HepG2 (cell line): ENCODE measurements at regions not wholly inside any gene's neighbourhood (a gene's known extent, or its start where the extent isn't known, plus 50 kb on each side); places are given as distances from the start of the nearest gene placed in this dataset.

ENCODE experiments used
- ATAC-seq: fragments of 200-7000 bp; cut with Tn5 transposase; 3 replicates; pipeline ENCODE4 v1.9.1; 2020; ENCODE audit warnings: mild to moderate bottlenecking, moderate library complexity
- BruUV-seq: library from RNA; stranded (reverse); fragments of 400-500 nt; replicated peaks from 2 replicates; lab custom pipeline; 2021; lab: Mats Ljungman, UMichigan
- CTCF ChIA-PET: fragments of 300-600 bp; formaldehyde crosslinking; extraction: SDS; loops from one replicate; lab custom pipeline; 2021; ENCODE audit warnings: low total read pairs, inconsistent platforms, low intra/inter-chr PET ratio; lab: Yijun Ruan, JAX
- POLR2A ChIA-PET: fragments of 350-600 bp; sonication (Branson Sonifier 250); formaldehyde crosslinking; loops from one replicate; lab custom pipeline; 2020; ENCODE audit warnings: antibody characterized with exemption, inconsistent platforms; lab: Yijun Ruan, JAX
- DNase-seq: peaks from one replicate; pipeline ENCODE4 v3.0.0-alpha.2; 2015; ENCODE audit warnings: low spot score
- FAIRE-seq: peaks from 3 replicates; lab custom pipeline; 2011; peaks lifted over from hg19 to GRCh38; lab: Jason Lieb, UNC
- H2AFZ ChIP-seq: one replicate; pipeline ENCODE4 v1.6.1; 2011; ENCODE audit warnings: low read length, inconsistent platforms
- H3K27ac ChIP-seq: fragments of 300-600 bp; 3 replicates; pipeline ENCODE4 v1.8.0; 2011; ENCODE audit warnings: mixed run types, mild to moderate bottlenecking, mixed read lengths, low read length, inconsistent platforms; ENCODE audit not compliant: insufficient read depth; ENCODE audit errors: extremely low read length
- H3K27me3 ChIP-seq, 2 experiments: fragments of 200-600 bp in 1 of 2; 2 replicates in 1 of 2; 3 replicates in 1 of 2; pipeline versions ENCODE4 v1.6.0 to v1.8.0; 2011; ENCODE audit warnings: low read length in 2 of 2, mild to moderate bottlenecking in 2 of 2, moderate library complexity in 2 of 2, inconsistent platforms in 1 of 2; ENCODE audit not compliant: insufficient read depth in 2 of 2, control insufficient read depth in 1 of 2
- H3K36me3 ChIP-seq, 2 experiments: fragments of 200-600 bp in 1 of 2; replicated peaks in 1 of 2; 2 replicates in 1 of 2; 3 replicates in 1 of 2; pipeline versions ENCODE4 v1.5.1 to v1.8.0; 2011; ENCODE audit warnings: low read length in 2 of 2, inconsistent platforms in 1 of 2; ENCODE audit not compliant: insufficient read depth in 2 of 2, control insufficient read depth in 1 of 2
- H3K4me1 ChIP-seq: 2 replicates; pipeline ENCODE4 v1.5.1; 2012; ENCODE audit warnings: low read length, inconsistent platforms; ENCODE audit not compliant: insufficient read depth
- H3K4me2 ChIP-seq: 2 replicates; pipeline ENCODE4 v1.6.0; 2011; ENCODE audit warnings: low read depth, low read length, inconsistent platforms
- H3K4me3 ChIP-seq, 3 experiments: fragments of 200-600 bp in 1 of 3; sonication (generic), shearing (Covaris generic) in 1 of 3; replicated peaks in 1 of 3; 2 replicates each; pipeline ENCODE4 v1.5.1; 2011 to 2016; ENCODE audit warnings: low read length in 3 of 3, inconsistent platforms in 2 of 3, low read depth in 2 of 3, mild to moderate bottlenecking in 2 of 3, control low read depth in 1 of 3, mixed read lengths in 1 of 3; ENCODE audit not compliant: insufficient read depth in 1 of 3
- H3K79me2 ChIP-seq: one replicate; pipeline ENCODE4 v1.6.1; 2011; ENCODE audit warnings: low read length, inconsistent platforms; ENCODE audit not compliant: insufficient read depth
- H3K9ac ChIP-seq: 2 replicates; pipeline ENCODE4 v1.6.0; 2011; ENCODE audit warnings: mild to moderate bottlenecking, low read depth, low read length, inconsistent platforms; ENCODE audit not compliant: insufficient read depth
- H3K9me3 ChIP-seq: 2 replicates; pipeline ENCODE4 v1.5.1; 2012; ENCODE audit warnings: mild to moderate bottlenecking, low read length
- H4K20me1 ChIP-seq: 2 replicates; pipeline ENCODE4 v1.6.0; 2011; ENCODE audit warnings: inconsistent platforms, mild to moderate bottlenecking, low read length, moderate library complexity; ENCODE audit not compliant: insufficient read depth
- ATF7-NPFF ChIP-seq: sonication (generic); formaldehyde crosslinking; IDR thresholded peaks from 2 replicates; pipeline ENCODE4 v1.8.1; 2023; ENCODE audit warnings: mild to moderate bottlenecking, low read depth, missing genetic modification reagents, moderate library complexity
- BRD4 ChIP-seq: sonication (generic); formaldehyde crosslinking; IDR thresholded peaks from 2 replicates; pipeline ENCODE4 v1.4.0; 2020; ENCODE audit warnings: missing genetic modification reagents
- DRAP1 ChIP-seq: IDR thresholded peaks from 2 replicates; pipeline ENCODE4 v1.6.1; 2016; ENCODE audit warnings: missing genetic modification reagents, missing compliant biosample characterization
- EP300 ChIP-seq, 3 experiments: sonication (generic) in 1 of 3; formaldehyde crosslinking in 1 of 3; IDR thresholded peaks; 2 replicates each; pipeline versions ENCODE4 v1.5.1 to v1.6.1; 2011 to 2020; ENCODE audit warnings: low read depth in 2 of 3, low read length in 2 of 3, borderline replicate concordance in 1 of 3, improper control_type of control experiment in 1 of 3, mild to moderate bottlenecking in 1 of 3, missing genetic modification reagents in 1 of 3, moderate library complexity in 1 of 3
- KAT2B ChIP-seq: fragments of 150-350 bp; IDR thresholded peaks from 2 replicates; pipeline ENCODE4 v1.6.1; 2014; ENCODE audit warnings: low read depth, low read length, borderline replicate concordance
- NCOA5 ChIP-seq: sonication (generic); formaldehyde crosslinking; IDR thresholded peaks from 2 replicates; pipeline ENCODE4 v1.4.0; 2020; ENCODE audit warnings: missing genetic modification reagents
- NFE2L1 ChIP-seq: sonication (generic); formaldehyde crosslinking; IDR thresholded peaks from 2 replicates; pipeline ENCODE4 v1.4.0; 2020; ENCODE audit warnings: missing genetic modification reagents, mild to moderate bottlenecking, borderline replicate concordance
- NR0B2 ChIP-seq: sonication (generic); formaldehyde crosslinking; IDR thresholded peaks from 2 replicates; pipeline ENCODE4 v1.4.0; 2020; ENCODE audit warnings: mild to moderate bottlenecking, missing genetic modification reagents
- PHB2 ChIP-seq: fragments of 450-650 bp; IDR thresholded peaks from 2 replicates; pipeline ENCODE4 v1.6.1; 2018; ENCODE audit not compliant: partially characterized antibody
- PITX1 ChIP-seq: sonication (generic); formaldehyde crosslinking; IDR thresholded peaks from 2 replicates; pipeline ENCODE4 v1.5.1; 2020; ENCODE audit warnings: mild to moderate bottlenecking, missing genetic modification reagents
- PRDM4 ChIP-seq: sonication (generic); formaldehyde crosslinking; IDR thresholded peaks from 2 replicates; pipeline ENCODE4 v1.9.0; 2021; ENCODE audit warnings: missing genetic modification reagents, borderline replicate concordance
- SMARCC2 ChIP-seq: fragments of 450-650 bp; IDR thresholded peaks from 2 replicates; pipeline ENCODE4 v1.6.1; 2017; ENCODE audit warnings: antibody characterized with exemption, mild to moderate bottlenecking
- SRSF1 ChIP-seq: fragments of 200-400 bp; formaldehyde crosslinking; optimal IDR thresholded peaks from 2 replicates; pipeline ENCODE3; 2017; ENCODE audit warnings: mild to moderate bottlenecking, low read depth, low read length, moderate library complexity
- ZBTB49 ChIP-seq: sonication (generic); formaldehyde crosslinking; IDR thresholded peaks from 2 replicates; pipeline ENCODE4 v1.4.0; 2020; ENCODE audit warnings: missing genetic modification reagents, borderline replicate concordance
- ZNF24 ChIP-seq: fragments of 450-650 bp; IDR thresholded peaks from 2 replicates; pipeline ENCODE4 v1.6.1; 2017; ENCODE audit warnings: antibody characterized with exemption, mild to moderate bottlenecking
- ZNF580 ChIP-seq: IDR thresholded peaks from 2 replicates; pipeline ENCODE4 v1.6.1; 2016; ENCODE audit warnings: low read depth, borderline replicate concordance
- ZNF589 ChIP-seq: sonication (generic); formaldehyde crosslinking; conservative IDR thresholded peaks from 2 replicates; pipeline ENCODE4 v1.8.0; 2022; ENCODE audit warnings: mild to moderate bottlenecking, moderate library complexity, missing genetic modification reagents
- ZNF75D ChIP-seq: sonication (generic); formaldehyde crosslinking; IDR thresholded peaks from 2 replicates; pipeline ENCODE4 v1.8.1; 2023; ENCODE audit warnings: missing genetic modification reagents, mild to moderate bottlenecking, borderline replicate concordance
- WGBS: methylation state at CpG from one replicate; pipeline ENCODE4 v1.1.6; 2017; ENCODE audit warnings: low lambda C conversion rate; 5-methylcytosine and 5-hydroxymethylcytosine counted together
- in situ Hi-C: cut with HindIII; loops from 2 replicates; pipeline ENCODE4 v1.10.0; 2017; ENCODE audit warnings: low pct_unique_long_range_greater_than_20kb; ENCODE audit not compliant: extremely low pct_ligation_motif_present
- intact Hi-C: fragments of 100-400 bp; cut with micrococcal nuclease; formaldehyde crosslinking; loops from one replicate; pipeline ENCODE4 v1.10.0; 2022; ENCODE audit not compliant: unreplicated experiment

- no peak for TF ChIP-seq ATF7-NPFF (CRISPR knock-in tag)
- no peak for TF ChIP-seq SMARCC2
- no peak for TF ChIP-seq BRD4 (CRISPR knock-in tag)
- TF ChIP-seq EP300 (IDR thresholded peaks at IDR 0.05; ENCODE audit: low read depth in 2 of 2, low read length in 2 of 2) = no peak
- no peak for TF ChIP-seq EP300 (CRISPR knock-in tag; IDR thresholded peaks at IDR 0.05; ENCODE audit: borderline replicate concordance)
- TF ChIP-seq ZNF75D = no peak
- TF ChIP-seq ZBTB49 (CRISPR knock-in tag) = no peak
- TF ChIP-seq NR0B2 = no peak
- TF ChIP-seq, all 625 proteins: peak for 0
Observed at GRCh38 chr7:20529260-20529659, 86.2 kb upstream of the ABCB5 start (continued).

GRCh38 chr7:20532890-20533289 lies 82.6 kb upstream of the ABCB5 start:
- intact Hi-C loops = no loop called here
- Histone ChIP-seq H3K79me2 (no peaks in the 10 kb centered on the region), H3K36me3 (no peaks in the 10 kb centered on the region), H3K4me1 (no peaks in the 10 kb centered on the region), H3K4me2 (no peak overlapping the region), H3K9me3 (no peaks in the 10 kb centered on the region), H3K9ac (no peak overlapping the region), H3K27me3 (no peaks in the 10 kb centered on the region), H3K27ac (no peak overlapping the region), H2AFZ (no peak overlapping the region), H4K20me1 (no peaks in the 10 kb centered on the region), H3K4me3 (no peak overlapping the region)
- CTCF ChIA-PET = no interaction called here
- FAIRE-seq = no peak
- ATAC-seq = no peak
- in situ Hi-C loops = no loop called here
- DNase-seq = no peak
- 13% methylated on average over 5 of the region's 5 CpGs for WGBS
- no TSS peak for BruUV-seq
- POLR2A ChIA-PET = no interaction called here
- TF ChIP-seq PHB2 = no peak
- no peak for TF ChIP-seq DRAP1 (CRISPR knock-in tag)
- TF ChIP-seq NCOA5 = no peak
- no peak for TF ChIP-seq ZNF580 (CRISPR knock-in tag)
- no peak for TF ChIP-seq SRSF1
- no peak for TF ChIP-seq NFE2L1 (CRISPR knock-in tag)
- no peak for TF ChIP-seq PITX1 (CRISPR knock-in tag)
- TF ChIP-seq KAT2B = no peak
- no peak for TF ChIP-seq ZNF589 (CRISPR knock-in tag)
- no peak for TF ChIP-seq PRDM4 (CRISPR knock-in tag)
- TF ChIP-seq ZNF24 = no peak
